NCI-H82 (cell line): ENCODE measurements at regions not wholly inside any gene's neighbourhood (a gene's known extent, or its start where the extent isn't known, plus 50 kb on each side); places are given as distances from the start of the nearest gene placed in this dataset.

Experiments used
- DNase-seq: peaks from one replicate; lab custom pipeline; 2025; lab: John Stamatoyannopoulos, UW

DNA sequence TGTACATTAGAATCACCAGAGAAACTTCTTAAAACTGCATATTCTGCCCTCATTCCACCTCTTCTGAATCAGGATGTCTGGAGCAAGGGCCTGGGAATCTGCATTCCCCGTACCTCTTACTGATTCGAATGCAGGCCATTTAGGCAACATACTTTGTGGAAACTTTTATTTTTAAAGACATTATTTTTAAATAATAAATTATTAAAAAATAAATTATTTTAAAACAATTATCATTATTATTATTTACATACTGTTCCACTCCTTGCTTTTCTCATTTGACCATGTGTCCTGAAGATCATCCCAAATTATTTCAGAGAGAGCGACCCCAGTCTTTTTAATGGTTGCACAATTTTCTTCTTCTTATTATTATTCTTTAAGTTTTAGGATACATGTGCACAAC, 336.6 kb upstream of the TBC1D5 start:
- no peak for DNase-seq

DNA sequence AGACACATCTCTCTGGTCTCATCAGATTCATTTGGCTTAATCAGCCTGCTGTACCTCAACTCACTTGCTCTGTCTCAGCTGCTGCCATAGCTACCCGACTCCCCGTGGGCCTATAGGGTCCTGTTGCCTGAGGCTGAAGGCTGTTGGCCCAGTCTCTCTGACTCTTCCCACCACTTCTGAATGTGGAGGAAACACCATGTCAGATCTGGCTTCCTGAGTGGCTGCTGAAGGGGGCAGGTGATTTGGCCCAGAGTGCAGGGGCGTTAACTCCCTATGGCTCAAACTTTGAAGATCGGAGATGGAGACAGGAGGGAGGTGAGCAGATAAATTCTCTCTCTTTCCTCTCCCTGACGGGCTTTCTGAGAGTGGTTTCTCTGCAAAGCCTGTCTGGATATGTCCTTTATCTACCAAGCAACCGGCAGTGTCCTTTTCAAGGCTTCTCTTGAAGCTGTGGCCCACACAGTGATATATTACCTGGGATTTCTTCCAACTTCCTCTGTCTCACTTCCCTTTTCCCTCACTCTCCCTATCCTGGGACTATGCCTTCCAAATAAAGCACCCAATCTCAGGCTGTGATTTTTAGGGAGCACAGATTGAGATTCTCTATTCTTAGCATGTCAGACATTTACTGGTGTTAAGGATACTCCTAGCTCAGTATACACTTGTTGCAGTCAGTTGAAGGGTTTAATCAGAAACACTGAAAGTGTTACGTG, 334.9 kb upstream of the TBC1D5 start:
- no peak for DNase-seq

DNA sequence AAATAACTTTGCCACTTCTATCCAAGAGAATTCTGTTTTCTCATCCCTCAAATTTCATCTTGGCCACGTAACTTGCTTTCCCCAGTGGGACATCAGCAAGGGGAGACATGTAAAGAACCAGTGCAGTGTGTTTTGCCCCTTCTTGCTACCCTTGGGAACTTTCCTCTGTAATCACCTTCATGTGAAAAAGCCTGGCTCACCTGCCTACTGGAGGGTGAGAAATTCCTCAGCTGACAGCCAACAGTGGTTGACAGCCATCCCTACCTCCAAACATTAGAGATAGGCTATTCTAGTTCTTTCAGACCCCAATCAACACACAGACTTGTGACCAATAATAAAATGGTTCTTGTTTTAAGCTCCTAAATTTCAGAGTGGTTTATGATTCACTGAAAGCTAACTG, 333.9 kb upstream of the TBC1D5 start:
- DNase-seq: no peak

DNA sequence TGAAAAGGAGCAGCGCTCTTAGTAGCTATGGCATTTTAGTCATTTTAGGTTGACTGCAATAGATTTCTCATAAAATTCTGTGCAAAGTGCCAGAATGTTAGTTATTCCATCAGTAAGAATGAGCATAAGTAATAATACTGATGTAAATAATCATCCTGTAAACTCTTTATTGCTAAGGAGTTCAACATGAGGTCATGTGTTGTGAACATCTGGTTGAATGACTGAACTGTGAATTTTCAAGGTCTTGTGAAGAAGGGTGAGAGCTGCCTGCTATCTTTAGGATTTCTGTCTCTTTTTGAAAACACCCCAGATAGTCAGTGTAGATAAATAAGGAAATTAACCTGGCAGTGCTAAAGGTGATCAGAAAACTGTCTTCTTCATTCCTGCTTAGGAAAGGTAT, 333.4 kb upstream of the TBC1D5 start:
- DNase-seq: no peak

DNA sequence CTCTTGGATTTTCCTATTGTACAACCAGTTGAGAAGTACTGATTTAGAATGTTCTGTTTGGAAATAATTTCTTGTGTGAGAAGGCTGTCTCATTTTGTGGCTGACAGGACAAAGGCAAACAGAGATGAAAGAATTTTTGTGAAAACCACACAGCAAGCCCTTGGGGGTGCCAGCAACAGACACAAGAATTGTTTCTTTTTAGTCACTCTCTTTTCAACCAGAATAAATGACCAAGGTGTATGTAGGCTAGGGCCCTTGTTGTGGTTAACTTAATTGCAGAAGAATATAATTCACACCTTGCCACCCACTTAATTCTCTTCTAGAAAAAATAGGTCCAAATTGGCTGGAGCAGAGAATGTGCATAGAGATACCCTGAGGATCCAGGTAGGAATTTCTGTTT, 329.4 kb upstream of the TBC1D5 start:
- no peak for DNase-seq

DNA sequence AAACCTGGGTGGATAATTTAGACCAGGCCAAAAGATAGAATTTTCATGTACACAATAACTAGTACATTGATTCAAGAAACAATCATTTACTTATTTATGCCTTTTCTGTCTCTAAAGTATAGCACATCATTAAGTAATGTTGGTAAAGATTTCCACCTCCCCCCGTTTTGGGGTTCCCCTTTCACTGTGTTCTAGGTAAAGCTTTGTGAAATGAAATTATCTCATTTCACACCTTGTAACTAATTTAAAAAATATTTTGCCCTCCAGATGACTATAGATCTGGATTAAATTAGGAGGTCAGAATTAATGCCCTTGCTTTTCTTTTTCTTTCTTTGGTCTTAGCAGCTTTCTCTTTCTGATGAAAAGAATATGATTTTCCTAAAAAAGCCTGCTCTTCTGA, 328.5 kb upstream of the TBC1D5 start:
- DNase-seq: no peak

DNA sequence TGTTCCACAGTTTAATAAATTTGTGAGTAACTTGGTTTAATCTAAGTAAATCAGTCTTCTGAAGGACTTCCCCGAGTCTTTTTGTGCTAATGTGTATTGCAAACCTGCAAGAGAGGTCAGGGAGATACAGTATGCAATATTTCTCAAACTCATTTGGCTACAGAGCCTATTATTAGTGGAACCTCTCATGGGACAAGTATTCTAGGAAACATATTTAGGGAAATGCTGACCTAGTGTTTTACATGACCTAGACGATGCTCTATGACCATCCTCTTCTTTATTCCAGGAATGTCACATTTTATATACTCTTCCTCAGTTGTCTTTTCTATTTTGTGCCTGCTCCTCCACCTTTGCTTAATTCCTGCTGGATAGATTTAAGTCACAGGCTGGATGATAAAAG, 327.8 kb upstream of the TBC1D5 start:
- DNase-seq: no peak

DNA sequence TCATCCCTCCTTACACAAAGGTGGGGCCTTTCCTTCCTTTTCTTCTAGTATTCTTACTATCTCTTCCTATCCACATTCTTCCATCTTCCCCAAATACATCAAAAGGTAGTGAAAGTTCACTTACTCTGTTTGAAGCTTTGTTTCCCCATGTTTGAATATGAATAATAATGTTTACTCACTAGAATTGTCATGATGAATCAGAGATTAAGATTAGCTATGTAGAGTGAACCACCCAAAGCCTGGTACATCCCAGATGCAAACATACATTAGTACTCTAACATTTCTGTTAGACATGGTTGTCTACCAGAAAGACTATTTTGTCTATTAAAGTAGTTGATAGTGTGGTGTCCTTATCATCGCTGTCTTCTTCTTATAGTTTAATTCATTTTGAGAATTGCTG, 327.1 kb upstream of the TBC1D5 start:
- DNase-seq: no peak

DNA sequence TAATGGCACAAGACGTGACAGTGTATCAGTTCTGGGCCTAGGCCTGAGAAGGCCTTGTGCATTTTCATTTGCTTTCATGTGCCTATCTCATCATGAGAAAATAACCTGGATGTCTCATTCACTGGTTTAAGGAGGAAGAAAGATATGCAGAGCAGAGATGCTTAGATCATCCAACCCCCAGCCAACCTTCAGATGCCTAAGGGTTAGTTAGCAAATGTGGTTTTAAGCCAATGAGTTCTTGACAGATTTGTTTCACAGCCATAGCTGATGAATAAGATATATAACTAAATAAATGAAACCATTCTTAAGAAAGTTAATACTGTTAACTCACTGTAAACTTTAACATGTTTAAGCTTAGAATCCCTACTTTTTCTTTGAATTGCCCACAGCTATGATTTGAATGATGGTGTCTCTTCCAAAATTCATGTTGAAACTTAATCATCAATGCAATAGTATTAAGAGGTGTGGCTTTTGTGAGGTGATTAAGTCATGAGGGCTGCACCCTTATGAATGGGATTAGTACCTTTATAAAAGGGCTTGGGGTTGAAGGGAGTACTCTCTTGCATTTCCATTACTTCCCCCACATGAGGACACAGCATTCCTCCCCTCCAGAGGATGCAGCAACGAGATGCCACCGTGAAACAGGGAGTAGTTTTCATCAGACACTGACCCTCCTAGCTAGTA, 324.6 kb upstream of the TBC1D5 start:
- DNase-seq: no peak

DNA sequence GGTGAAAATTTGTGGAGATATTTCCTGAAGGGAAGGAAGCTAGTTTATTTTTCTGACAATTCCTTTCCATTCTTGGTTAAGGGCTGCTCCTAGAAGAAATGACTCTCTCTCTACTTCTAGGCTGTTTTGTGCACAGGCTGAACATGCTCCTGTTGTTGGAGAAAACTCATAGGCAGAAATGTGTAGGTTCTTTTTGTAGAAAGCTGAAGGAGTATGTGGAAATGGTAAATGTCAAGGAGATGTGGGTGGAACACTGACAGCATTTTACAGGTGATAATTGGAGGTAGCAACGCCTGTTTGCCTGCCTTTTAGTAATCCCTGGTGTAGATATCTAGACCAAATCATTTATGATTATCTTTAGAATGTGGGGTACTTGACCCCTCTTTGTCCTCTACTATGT, 322.2 kb upstream of the TBC1D5 start:
- no peak for DNase-seq

DNA sequence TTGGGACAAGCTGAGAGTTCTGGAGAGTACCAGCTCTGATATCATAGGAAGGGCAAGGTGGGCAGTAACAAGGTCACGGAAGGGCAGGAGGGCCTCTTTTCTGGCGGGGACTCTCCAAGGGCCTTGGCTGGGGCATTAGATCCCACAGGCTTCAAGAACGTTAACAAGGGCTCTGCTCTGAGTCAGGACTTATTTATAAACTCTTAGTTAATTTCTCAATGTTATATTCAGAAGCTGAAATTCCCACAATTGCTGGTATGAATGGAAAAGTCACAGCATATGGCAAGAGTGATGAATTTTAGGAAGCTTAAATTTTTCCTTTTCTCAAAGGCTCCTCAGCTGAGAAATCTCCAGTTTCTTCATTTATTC, 320.2 kb upstream of the TBC1D5 start:
- no peak for DNase-seq

DNA sequence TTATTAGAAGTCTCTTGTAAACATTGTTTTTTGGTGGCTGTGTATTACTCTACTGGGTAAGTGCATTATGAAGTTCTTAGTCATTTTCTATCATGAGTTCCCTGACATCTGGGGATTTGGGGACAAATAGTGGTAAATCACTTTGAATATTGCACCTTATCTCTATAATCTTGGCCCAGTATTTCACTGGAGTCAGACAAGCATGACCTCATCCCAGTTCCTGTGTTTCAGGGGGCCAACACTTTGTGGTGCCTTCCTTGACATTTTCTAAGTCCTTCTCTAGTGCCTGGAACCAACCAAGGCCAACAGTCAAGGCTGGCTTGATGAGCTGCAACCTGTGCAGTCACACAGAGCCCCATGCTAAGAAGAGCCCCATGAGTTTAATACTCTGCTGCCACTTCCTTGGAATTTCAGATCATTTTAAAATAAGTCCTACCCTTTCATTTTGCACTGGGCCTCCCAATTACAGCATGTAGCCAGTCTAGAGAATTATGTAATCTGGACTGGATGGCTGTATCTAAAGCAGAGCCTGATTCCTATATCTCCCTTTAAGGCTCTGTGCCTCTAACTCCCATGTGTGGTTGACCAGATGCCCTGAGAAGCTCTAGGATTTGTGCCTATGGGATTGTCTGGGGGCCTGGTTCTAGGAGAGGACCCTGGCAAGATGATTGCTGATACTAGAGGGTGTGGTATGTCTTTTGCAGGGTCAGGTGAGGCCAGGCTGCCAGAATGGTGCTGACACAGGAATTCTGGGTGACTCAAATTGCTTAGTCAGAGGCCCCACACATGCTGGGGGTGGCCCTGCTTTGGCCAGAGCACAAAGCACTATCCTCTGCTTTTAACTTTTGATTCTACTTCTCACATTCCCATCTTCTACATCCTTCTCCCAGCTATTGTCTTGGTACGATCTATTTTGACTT, 319.6 kb upstream of the TBC1D5 start:
- no peak for DNase-seq

DNA sequence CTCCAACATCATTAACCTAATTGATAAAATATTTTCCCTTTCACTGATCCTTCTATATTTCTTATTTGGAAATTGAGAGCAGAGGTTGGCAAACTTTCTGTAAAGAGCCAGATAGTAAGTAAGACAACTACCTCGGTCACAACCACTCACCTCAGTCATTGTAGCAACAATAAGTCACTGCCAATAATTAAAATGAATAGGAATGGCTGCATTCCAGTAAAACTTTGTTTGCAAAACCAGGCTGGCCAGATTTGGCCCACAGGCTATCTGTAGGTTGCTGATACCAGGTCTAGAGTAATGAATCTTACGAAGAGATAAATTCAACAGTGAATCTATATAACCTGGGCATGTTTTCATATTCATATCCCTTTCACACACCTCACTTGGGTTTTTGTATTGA, 316.2 kb upstream of the TBC1D5 start:
- DNase-seq: no peak

DNA sequence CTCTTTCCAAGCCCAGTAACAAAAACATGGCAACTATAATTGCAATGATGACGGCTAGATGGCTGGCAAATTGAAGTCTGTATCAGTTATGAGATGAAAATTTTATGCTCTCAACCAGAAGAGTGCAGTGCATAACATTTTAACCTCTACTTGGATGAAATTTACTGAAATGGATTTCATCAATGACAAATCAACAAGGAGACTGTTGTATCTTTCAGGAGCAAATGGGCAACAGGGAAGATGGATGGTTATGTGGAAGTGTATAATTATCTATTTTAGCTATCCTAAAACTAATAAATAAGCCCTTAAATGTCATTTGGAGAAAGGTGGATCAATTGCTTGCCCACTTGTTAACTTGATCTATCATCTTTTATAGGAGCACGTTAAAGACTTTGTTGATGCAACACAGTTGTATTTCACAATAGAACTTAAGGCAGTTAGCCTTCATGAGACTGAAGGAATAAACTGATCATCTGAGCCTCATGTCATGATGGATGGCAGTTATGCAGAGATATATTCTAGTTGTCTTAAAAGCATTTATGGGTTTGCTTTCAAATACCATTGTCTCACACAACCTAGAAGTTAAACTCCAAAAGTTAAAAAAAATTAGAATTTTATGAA, 315.1 kb upstream of the TBC1D5 start:
- no peak for DNase-seq

DNA sequence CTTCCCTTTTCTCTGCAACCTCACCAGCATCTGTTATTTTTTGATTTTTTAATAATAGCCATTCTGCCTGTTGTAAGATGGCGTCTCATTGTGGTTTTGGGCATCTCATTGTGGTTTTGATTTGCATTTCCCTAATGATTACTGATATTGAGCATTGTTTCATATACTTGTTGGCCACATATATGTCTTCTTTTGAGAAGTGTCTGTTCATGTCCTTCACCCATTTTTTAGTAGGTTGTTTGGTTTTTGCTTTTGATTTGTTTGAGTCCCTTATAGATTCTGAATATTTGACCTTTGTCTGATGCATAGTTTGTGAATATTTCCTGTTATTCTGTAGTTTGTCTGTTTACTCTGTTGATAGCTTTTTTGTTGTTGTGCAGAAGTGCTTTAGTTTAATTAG, 312.2 kb upstream of the TBC1D5 start:
- DNase-seq: no peak

DNA sequence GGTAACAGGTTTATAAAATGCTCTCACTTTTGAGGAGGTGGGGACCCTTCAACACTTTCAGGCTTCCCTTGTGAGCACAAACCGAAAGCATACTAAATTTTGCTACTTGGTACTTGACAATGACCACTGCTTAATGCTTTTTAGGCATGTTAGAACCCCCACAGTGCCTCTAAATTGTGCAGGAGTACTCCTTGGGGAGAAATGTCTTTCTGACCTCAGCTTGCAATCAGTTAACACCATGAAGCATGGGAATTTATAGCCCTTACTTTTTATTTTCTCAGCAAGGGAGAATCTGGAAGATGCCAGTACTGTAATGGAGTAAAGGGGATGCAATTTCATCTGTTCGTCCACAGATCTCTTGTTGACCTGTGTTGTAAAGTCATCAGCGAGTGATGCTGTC, 308.9 kb upstream of the TBC1D5 start:
- DNase-seq: no peak

DNA sequence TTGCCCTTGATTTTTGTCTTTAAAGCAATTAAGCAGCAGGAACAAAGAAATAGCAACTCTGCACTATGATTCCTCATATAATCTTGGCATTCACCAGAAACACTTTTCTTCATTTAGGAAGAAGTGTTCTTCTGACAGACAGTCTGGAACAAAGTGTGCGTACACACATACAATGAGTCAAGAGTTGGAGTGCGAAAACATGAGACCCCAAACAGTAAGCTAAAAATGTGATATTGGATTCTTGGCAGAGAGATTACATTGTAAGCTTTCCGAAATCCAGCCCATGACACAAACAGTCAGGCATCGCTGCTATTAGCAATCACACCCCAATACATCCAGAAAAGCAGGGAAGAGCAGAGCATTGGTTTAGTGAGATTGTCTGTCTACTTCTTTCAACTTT, 306.7 kb upstream of the TBC1D5 start:
- no peak for DNase-seq

DNA sequence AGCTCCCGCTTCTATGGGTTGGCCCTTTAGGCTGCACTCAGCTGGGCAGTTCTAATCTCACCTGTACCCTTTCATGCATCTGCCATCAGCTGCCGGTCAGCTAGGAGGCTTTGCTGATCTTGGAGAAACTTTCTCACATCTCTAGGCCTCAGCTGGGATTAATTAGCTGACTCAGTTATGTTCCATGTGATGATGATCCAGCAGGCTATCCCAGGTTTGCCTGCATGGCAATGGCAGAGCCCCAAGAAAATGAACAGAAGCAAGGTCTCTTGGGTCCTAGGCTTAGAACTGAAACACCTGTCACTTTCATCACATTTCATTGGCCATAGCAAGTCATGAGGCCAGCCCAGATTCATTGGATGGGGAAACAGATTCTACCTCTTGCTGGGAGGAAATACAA, 304.6 kb upstream of the TBC1D5 start:
- no peak for DNase-seq

DNA sequence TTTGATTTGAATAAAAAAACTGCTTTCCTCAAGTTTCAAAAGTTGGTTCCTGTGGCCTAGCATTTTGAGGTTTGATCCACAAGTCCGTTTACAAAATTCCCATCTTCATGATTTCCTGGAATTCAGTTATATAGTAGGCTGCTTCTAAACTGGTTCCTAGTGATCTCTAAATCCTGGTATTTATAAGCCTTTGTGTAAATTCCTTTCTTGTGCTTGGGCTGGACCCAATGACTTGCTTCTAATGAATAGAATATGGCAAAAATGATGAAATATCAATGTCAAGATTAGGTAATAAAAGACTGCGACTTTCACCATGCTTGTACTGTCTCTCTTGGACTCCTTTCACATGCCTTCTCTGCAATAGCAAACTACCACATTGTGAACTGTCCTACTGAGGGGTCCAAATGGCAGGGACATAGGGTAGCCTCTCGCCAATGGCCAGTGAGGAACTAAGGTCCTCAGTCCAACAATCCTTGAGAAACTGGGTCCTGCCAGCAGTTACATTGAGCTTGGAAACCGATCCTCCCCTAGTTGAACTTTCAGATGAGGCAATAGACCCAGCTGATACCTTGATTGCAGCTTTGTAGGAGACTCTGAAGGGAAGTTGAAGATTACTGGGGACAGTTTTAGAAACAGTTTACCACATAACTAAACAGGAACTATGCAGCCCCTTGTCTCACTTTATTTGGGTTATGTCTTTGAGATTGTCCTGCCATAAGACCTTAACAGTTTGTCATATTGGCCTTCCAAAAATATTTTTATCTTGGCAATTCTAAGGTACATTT, 303.9 kb upstream of the TBC1D5 start:
- no peak for DNase-seq

DNA sequence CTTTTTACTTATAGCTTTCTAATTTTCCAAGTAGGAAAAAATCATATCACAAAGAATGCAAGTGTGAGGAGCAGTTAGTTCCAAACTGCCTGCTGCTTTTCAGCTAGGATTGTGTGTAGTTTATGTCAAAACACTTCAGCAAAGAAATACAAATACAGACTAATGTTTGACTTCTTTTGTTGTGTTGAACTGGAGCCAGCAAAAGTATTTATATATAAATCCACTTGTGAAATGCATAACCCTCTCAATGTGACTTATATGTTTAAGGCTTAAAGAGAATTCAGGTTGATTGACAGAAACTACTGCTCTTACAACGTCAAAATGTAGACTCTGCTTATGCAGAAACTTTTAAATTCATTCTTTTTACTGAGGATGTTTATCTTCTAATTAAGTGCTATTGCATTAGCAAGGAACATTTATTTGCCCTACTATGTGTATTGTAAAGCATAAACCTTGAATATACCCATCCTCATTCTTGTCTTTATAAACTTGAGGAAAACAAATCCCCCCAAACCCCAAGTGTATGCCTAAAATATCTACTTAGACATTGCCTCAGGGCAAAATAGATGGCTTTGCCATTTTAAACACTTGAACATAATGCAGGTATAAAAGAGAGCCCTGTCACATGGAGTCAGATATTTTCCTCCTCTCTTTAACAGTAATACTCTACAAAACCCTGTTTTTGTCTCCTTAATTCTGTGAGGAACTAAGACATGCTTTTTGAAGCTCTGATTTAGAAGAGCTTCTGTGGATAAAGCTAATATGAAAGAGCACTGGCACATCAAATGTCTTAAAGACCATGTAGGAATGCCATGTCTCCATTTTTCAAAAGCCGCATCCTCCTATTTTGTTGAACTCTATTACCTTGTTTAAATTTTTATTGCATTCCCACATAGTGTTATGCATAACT, 302.8 kb upstream of the TBC1D5 start:
- DNase-seq: no peak

DNA sequence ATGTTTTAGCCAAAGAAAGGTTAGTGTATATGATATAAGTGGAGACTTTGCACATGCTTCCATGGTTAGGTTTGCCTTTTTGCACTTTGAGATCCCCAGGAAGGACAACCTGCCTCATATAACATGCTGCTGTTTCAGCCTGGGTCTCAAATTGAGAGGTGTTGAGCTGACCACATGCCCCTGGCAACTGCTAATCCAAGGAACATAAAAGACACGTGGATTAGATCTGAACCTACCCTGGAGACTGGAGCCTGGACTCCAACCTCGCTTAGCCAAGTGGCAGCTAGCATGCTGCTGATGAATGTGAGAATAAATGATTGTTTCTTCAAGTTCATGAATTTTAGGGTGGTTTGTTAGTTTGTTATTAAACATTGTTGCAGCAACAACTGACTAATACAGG, 301.8 kb upstream of the TBC1D5 start:
- DNase-seq: no peak
